Activated CD4-positive, alpha-beta T cell treated with anti-CD3 and anti-CD28 coated beads, Interleukin-10, Interleukin-2, amounts not matched to agents 100 ng/mL and 50 ng/mL, durations not matched to agents 16 hours and 8 hours (primary cell): ENCODE measurements at regions not wholly inside any gene's neighbourhood (a gene's known extent, or its start where the extent isn't known, plus 50 kb on each side); places are given as distances from the start of the nearest gene placed in this dataset.

Experiments used
- DNase-seq: peaks from one replicate; pipeline ENCODE4 v3.0.0-alpha.2; 2020

- no peak for DNase-seq
Measured at GRCh38 chr3:167188592-167188991, 191.5 kb downstream of the ZBBX start.

- no peak for DNase-seq
Measured at GRCh38 chr3:167187221-167187620, 192.9 kb downstream of the ZBBX start.

- DNase-seq = no peak
Measured at GRCh38 chr3:167184511-167184910, 195.6 kb downstream of the ZBBX start.

GRCh38 chr3:167172377-167172776 is 207.7 kb downstream of the ZBBX start:
- DNase-seq = no peak

GRCh38 chr3:167167491-167167890 is 212.6 kb downstream of the ZBBX start:
- no peak for DNase-seq

GRCh38 chr3:167166594-167167253 is 213.4 kb downstream of the ZBBX start:
- DNase-seq = no peak

GRCh38 chr3:167166012-167166411 is 214.1 kb downstream of the ZBBX start:
- DNase-seq = no peak

- DNase-seq = no peak
Measured at GRCh38 chr3:167163580-167163979, 216.5 kb downstream of the ZBBX start.

- no peak for DNase-seq
Measured at GRCh38 chr3:167162083-167162482, 218.0 kb downstream of the ZBBX start.

- no peak for DNase-seq
Measured at GRCh38 chr3:167160781-167161180, 219.3 kb downstream of the ZBBX start.

GRCh38 chr3:167151636-167152035 is 228.5 kb downstream of the ZBBX start:
- DNase-seq = no peak

- DNase-seq = no peak
Measured at GRCh38 chr3:167148136-167148535, 232.0 kb downstream of the ZBBX start.

GRCh38 chr3:167146911-167147310 is 233.2 kb downstream of the ZBBX start:
- no peak for DNase-seq

- DNase-seq = no peak
Measured at GRCh38 chr3:167125612-167126407, 254.3 kb downstream of the ZBBX start.

GRCh38 chr3:167120828-167121227 is 259.3 kb downstream of the ZBBX start:
- no peak for DNase-seq

GRCh38 chr3:167116120-167116922 is 263.8 kb downstream of the ZBBX start:
- no peak for DNase-seq

GRCh38 chr3:167115331-167115934 is 264.7 kb downstream of the ZBBX start:
- no peak for DNase-seq

- no peak for DNase-seq
Measured at GRCh38 chr3:167114619-167115018, 265.5 kb downstream of the ZBBX start.

- DNase-seq = no peak
Measured at GRCh38 chr3:167113035-167113830, 266.9 kb downstream of the ZBBX start.

GRCh38 chr3:167110901-167111300 is 269.2 kb downstream of the ZBBX start:
- DNase-seq = no peak

GRCh38 chr3:167109746-167110145 is 270.4 kb downstream of the ZBBX start:
- DNase-seq = no peak

- no peak for DNase-seq
Measured at GRCh38 chr3:167106456-167106855, 273.6 kb downstream of the ZBBX start.
